Motor neuron (in vitro differentiated cells): ENCODE measurements at regions not wholly inside any gene's neighbourhood (a gene's known extent, or its start where the extent isn't known, plus 50 kb on each side); places are given as distances from the start of the nearest gene placed in this dataset.

Source experiments
- ATAC-seq, 8 experiments: fragments of 200-7000 bp; cut with Tn5 transposase; replicated peaks in 6 of 8; 2 replicates each; pipeline ENCODE4 v1.8.0; 2021; ENCODE audit warnings: mild to moderate bottlenecking in 8 of 8, moderate library complexity in 8 of 8
- H3K27ac ChIP-seq, 2 donors: fragments of 250-450 bp; sonication (Bioruptor Pico); 2 replicates each; pipeline ENCODE4 v1.9.0; 2021; ENCODE audit warnings: antibody characterized with exemption in 2 of 2, mild to moderate bottlenecking in 2 of 2, moderate library complexity in 1 of 2
- H3K4me1 ChIP-seq, 2 donors: fragments of 250-450 bp; sonication (Bioruptor Pico); replicated peaks in 1 of 2; 2 replicates each; pipeline ENCODE4 v1.6.1; 2021; ENCODE audit warnings: antibody characterized with exemption in 2 of 2, mild to moderate bottlenecking in 2 of 2, moderate library complexity in 1 of 2
- H3K4me3 ChIP-seq, 5 donors: fragments of 250-450 bp; sonication (Bioruptor Pico); 2 replicates each; pipeline ENCODE4 v1.9.0; 2021; ENCODE audit warnings: antibody characterized with exemption in 5 of 5, mild to moderate bottlenecking in 5 of 5, moderate library complexity in 4 of 5
- WGBS, 10 experiments: fragments of 450-650 bp; shearing (Covaris generic); methylation state at CpG; one replicate each; pipeline ENCODE4 v1.0.0; 2022; 5-methylcytosine and 5-hydroxymethylcytosine counted together
- in situ Hi-C, 9 experiments: fragments of 400-800 bp; cut with MboI; loops; one replicate each; pipeline ENCODE4 v1.15.0; 2021; ENCODE audit warnings: low sequenced_read_pairs in 9 of 9, low pct_unique_long_range_greater_than_20kb in 2 of 9; ENCODE audit not compliant: unreplicated experiment in 9 of 9

DNA sequence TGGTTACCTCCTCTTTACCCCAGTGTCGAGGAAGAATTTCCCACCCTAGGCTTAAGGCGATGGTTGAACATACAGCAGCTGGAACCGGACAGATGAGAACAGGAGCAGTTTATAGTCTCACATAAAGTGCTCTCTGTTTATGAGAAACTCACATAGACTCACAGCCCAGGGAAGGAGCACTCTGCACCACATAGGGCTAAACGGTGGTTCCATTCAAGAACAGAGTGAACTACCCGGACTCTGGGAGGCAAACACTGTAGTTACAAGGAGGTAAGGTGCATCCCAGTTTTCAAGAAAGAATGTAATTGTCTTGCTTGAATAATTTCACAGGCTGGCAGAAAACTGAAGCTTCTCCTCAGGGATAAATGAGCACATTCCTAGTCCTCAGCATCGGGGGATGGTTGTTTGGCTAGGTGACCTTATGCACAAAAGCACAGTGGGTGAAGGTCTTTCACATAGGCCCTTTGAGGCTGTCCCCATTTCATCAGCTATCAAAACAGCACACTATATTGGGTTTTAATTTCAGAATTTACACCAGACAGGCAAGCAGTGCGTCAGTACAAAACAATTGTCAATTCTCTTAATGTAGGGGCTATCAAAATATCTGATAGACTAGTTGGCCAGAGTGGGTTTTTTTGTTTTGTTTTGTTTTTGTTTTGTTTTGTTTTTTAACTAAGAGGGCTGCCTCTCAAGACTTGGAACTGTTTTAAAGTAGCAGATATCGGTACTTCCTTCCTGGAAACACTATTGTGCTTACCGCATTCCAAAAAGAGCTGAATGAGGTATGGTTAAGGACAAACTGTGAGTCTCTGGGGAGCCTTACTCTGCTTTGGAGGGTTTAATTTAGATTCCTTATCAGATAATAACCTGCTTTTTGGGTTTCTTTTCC is 918.1 kb upstream of the CDH8 start:
- H3K27ac ChIP-seq = no peak overlapping the region
- H3K4me1 ChIP-seq = peaks cover 3 to 12% of the 10 kb centered on the region in 2 donors
- ATAC-seq = peak in 4 of 8 experiments; percentile 9 to 29 (median 28)
- WGBS, 10 experiments = 20 to 91% (median 76%) methylated on average over 3 to 9 of the region's 9 CpGs
- H3K4me3 ChIP-seq = no peak overlapping the region
- in situ Hi-C loops = no loop called here

DNA sequence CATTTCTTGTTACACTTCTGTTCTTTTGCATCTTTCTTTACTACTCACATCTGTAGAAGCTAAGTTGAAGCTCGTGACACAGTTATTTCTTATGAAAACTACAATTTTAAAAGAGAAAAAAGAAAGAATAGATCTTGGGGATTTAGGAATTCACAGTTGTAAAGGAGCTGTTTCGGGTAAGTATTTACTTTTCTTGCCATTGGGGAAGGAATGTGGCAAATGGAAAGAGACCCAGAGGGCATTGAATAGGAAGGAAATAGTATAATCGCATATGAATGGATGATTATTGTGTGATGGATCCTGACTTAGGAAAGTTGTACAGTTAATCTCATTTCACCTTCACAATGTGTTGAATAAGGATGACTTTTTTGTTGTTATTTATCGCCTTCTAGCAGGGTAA is 914.1 kb upstream of the CDH8 start:
- no peak overlapping the region for H3K4me3 ChIP-seq
- WGBS, 10 experiments = 18 to 96% (median 63%) methylated on average over 2 to 4 of the region's 4 CpGs; no CpG with 5 or more reads in 1 of the 10 experiments
- peaks cover 3 to 12% of the 10 kb centered on the region in 2 donors for H3K4me1 ChIP-seq
- in situ Hi-C loops = no loop called here
- ATAC-seq = no peak
- no peak overlapping the region for H3K27ac ChIP-seq

GRCh38 chr16:62940569-62940968 is 904.3 kb upstream of the CDH8 start:
- H3K4me3 ChIP-seq = no peak overlapping the region
- peak in 6 of 8 experiments; percentile 29 to 100 (median 96) for ATAC-seq
- H3K4me1 ChIP-seq = peaks cover 10 to 16% of the 10 kb centered on the region in 2 donors
- H3K27ac ChIP-seq = no peak overlapping the region
- 9 to 50% (median 28%) methylated on average over 1 to 4 of the region's 4 CpGs; no CpG with 5 or more reads in 2 of the 10 experiments for WGBS, 10 experiments
- in situ Hi-C loops = no loop called here

GRCh38 chr16:62939687-62940086 is 903.4 kb upstream of the CDH8 start:
- Histone ChIP-seq H3K4me3 (no peak overlapping the region), H3K4me1 (peaks cover 10 to 16% of the 10 kb centered on the region in 2 donors), H3K27ac (no peak overlapping the region)
- in situ Hi-C loops = no loop called here
- peak in 1 of 8 experiments; percentile 61 for ATAC-seq
- 10 to 100% (median 85%) methylated on average over 1 of the region's 1 CpG for WGBS, 10 experiments

GRCh38 chr16:62933929-62934328 is 897.7 kb upstream of the CDH8 start:
- 0 to 90% (median 58%) methylated on average over 2 to 4 of the region's 4 CpGs for WGBS, 10 experiments
- in situ Hi-C loops = no loop called here

GRCh38 chr16:62929593-62929992 is 893.4 kb upstream of the CDH8 start:
- 5 to 100% (median 74%) methylated on average over 1 to 3 of the region's 3 CpGs for WGBS, 10 experiments
- ATAC-seq = peak in 2 of 8 experiments; percentile 8 to 17

More at GRCh38 chr16:62933929-62934328, 897.7 kb upstream of the CDH8 start:
- H3K4me3 ChIP-seq = no peak overlapping the region
- H3K27ac ChIP-seq = no peak overlapping the region
- peaks cover 8 to 9% of the 10 kb centered on the region in 2 donors for H3K4me1 ChIP-seq
- peak in 4 of 8 experiments; percentile 34 to 69 (median 62) for ATAC-seq

DNA sequence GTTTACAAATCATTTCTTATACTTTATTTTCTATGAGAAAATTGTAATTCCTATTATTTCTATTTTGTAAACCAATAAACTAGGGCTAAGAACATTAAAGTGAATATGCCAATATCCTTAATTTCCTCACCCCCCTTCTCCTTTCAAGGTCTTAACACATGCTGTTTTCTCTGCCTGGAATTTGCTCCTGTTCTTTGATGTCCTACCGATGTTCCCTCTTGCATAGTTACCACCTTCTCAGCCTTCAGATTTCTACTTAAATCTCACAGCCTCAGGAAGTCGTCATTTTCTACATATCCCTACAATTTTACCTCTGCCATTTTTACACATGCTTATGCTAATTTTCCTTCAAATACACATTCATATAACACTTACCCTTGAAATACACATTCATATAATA is 890.9 kb upstream of the CDH8 start:
- no peak overlapping the region for H3K27ac ChIP-seq
- in situ Hi-C loops = no loop called here
- 5 to 100% (median 37%) methylated on average over 1 to 2 of the region's 2 CpGs for WGBS, 10 experiments
- no peak overlapping the region for H3K4me3 ChIP-seq
- no peak for ATAC-seq
- H3K4me1 ChIP-seq = peaks cover 8 to 25% of the 10 kb centered on the region in 2 donors

More at GRCh38 chr16:62929593-62929992, 893.4 kb upstream of the CDH8 start:
- in situ Hi-C loops = no loop called here
- no peak overlapping the region for H3K4me3 ChIP-seq
- peaks cover 8 to 25% of the 10 kb centered on the region in 2 donors for H3K4me1 ChIP-seq
- no peak overlapping the region for H3K27ac ChIP-seq

- H3K27ac ChIP-seq = no peak overlapping the region
- H3K4me3 ChIP-seq = no peak overlapping the region
- H3K4me1 ChIP-seq = peaks cover 8 to 25% of the 10 kb centered on the region in 2 donors
- WGBS, 10 experiments = 14 to 87% (median 62%) methylated on average over 2 to 5 of the region's 5 CpGs; no CpG with 5 or more reads in 1 of the 10 experiments
- in situ Hi-C loops = no loop called here
- peak in 6 of 8 experiments; percentile 19 to 94 (median 52) for ATAC-seq
Measured at GRCh38 chr16:62926121-62926801, 890.0 kb upstream of the CDH8 start.

DNA sequence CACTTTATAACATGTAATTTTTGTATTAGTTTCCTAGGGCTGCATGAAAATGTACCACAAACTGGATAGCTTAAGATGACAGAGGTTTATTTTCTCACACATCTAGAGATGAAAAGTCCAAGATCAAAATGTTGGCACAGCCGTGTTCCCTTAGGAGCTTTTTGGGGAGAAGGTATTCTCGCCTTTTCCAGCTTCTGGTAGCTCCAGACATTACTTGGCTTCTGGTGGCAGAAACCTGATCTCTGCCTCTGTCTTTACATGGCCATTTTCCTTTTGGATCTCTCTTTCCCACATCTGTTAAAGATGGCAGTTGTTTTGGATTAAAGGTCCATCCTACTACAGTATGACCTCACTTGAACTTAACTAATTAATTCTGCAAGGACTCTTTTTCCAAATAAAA is 885.7 kb upstream of the CDH8 start:
- no peak overlapping the region for H3K27ac ChIP-seq
- 0 to 100% (median 90%) methylated on average over 1 to 2 of the region's 2 CpGs; no CpG with 5 or more reads in 3 of the 10 experiments for WGBS, 10 experiments
- H3K4me3 ChIP-seq = no peak overlapping the region
- ATAC-seq = no peak
- in situ Hi-C loops = no loop called here
- peaks cover 0 to 15% of the 10 kb centered on the region in 2 donors for H3K4me1 ChIP-seq

GRCh38 chr16:62913924-62914323 is 877.7 kb upstream of the CDH8 start:
- Histone ChIP-seq H3K4me1 (peaks cover 0 to 9% of the 10 kb centered on the region in 2 donors), H3K27ac (no peak overlapping the region), H3K4me3 (no peak overlapping the region)
- no peak for ATAC-seq
- in situ Hi-C loops = no loop called here

- 20 to 100% (median 92%) methylated on average over 1 to 2 of the region's 2 CpGs for WGBS, 10 experiments
- Histone ChIP-seq H3K27ac (no peak overlapping the region), H3K4me1 (peaks cover 0 to 9% of the 10 kb centered on the region in 2 donors), H3K4me3 (no peak overlapping the region)
- in situ Hi-C loops = no loop called here
- ATAC-seq = no peak
Measured at GRCh38 chr16:62913333-62913732, 877.1 kb upstream of the CDH8 start.

GRCh38 chr16:62909597-62909996 is 873.4 kb upstream of the CDH8 start:
- Histone ChIP-seq H3K4me1 (peaks cover 0 to 9% of the 10 kb centered on the region in 2 donors), H3K4me3 (no peak overlapping the region), H3K27ac (no peak overlapping the region)
- ATAC-seq = no peak
- in situ Hi-C loops = no loop called here
- 3 to 90% (median 65%) methylated on average over 1 to 3 of the region's 3 CpGs for WGBS, 10 experiments

GRCh38 chr16:62907562-62907961 is 871.3 kb upstream of the CDH8 start:
- peaks cover 3 to 9% of the 10 kb centered on the region in 2 donors for H3K4me1 ChIP-seq
- 0 to 100% (median 88%) methylated on average over 1 of the region's 1 CpG; no CpG with 5 or more reads in 1 of the 10 experiments for WGBS, 10 experiments
- no peak for ATAC-seq
- H3K27ac ChIP-seq = no peak overlapping the region
- H3K4me3 ChIP-seq = no peak overlapping the region
- in situ Hi-C loops = no loop called here
